ENCODE measurements at regions not wholly inside any gene's neighbourhood (a gene's known extent, or its start where the extent isn't known, plus 50 kb on each side); places are given as distances from the start of the nearest gene placed in this dataset.

- DNase-seq (ENCODE audit: extremely low spot score): no peak
- POLR2A ChIA-PET: no interaction called here
- CTCF ChIA-PET: no interaction called here
- TF ChIP-seq CTCF (IDR thresholded peaks at IDR 0.05; ENCODE audit: control extremely low read depth, extremely low read depth, low read depth, missing control alignments): no peak
Measured at GRCh38 chr5:74468421-74468820, 172.1 kb downstream of the ENC1 start.

DNA sequence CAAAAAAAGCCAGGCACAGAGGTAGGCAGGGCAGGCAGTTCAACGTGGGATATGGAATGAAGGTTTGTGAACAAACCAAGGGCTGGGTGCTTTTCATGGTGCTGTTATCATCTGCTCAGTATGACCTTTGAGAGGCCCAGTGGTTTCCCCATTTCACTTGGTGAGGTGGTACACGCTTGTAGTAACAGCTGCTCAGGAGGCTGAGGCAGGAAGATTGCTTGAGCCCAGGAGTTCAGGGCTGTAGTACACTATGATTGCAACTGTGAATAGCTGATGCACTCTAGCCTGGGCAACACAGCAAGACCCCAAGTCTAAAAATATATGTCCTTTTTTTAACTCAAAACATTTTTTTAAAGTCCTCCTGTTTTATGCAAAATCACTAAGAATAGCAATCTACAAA lies 174.8 kb downstream of the ENC1 start:
- ChIA-PET POLR2A (no interaction called here), CTCF (no interaction called here)
- DNase-seq (ENCODE audit: extremely low spot score): no peak
- TF ChIP-seq CTCF (IDR thresholded peaks at IDR 0.05; ENCODE audit: control extremely low read depth, extremely low read depth, low read depth, missing control alignments): no peak

- TF ChIP-seq CTCF (IDR thresholded peaks at IDR 0.05; ENCODE audit: control extremely low read depth, extremely low read depth, low read depth, missing control alignments): no peak
- ChIA-PET POLR2A (no interaction called here), CTCF (no interaction called here)
- no peak for DNase-seq (ENCODE audit: extremely low spot score)
Measured at GRCh38 chr5:74464512-74465209, 175.9 kb downstream of the ENC1 start.

DNA sequence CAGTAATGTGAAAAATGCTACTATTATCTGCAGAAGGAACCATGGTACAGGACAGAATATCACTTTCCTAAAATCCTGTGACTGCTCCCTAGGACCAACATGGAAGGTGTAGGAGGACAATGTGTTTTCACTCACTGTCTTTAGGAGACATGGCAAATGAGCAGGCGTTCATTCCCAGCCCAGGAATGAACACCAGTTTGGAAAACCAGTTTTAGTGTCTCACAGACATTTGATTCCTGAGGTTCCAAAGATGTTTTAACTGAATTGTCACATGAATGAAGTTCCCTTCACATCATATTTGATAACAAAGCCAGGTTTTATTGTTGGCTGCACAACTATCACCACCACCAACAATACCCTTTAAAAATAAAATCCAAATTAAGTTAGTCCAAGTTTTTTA lies 178.2 kb downstream of the ENC1 start:
- ChIA-PET POLR2A (no interaction called here), CTCF (no interaction called here)
- no peak for TF ChIP-seq CTCF (IDR thresholded peaks at IDR 0.05; ENCODE audit: control extremely low read depth, extremely low read depth, low read depth, missing control alignments)
- no peak for DNase-seq (ENCODE audit: extremely low spot score)

GRCh38 chr5:74461251-74461650 lies 179.3 kb downstream of the ENC1 start:
- DNase-seq (ENCODE audit: extremely low spot score): no peak
- CTCF ChIA-PET: no interaction called here
- POLR2A ChIA-PET: no interaction called here
- TF ChIP-seq CTCF (IDR thresholded peaks at IDR 0.05; ENCODE audit: control extremely low read depth, extremely low read depth, low read depth, missing control alignments): no peak

DNA sequence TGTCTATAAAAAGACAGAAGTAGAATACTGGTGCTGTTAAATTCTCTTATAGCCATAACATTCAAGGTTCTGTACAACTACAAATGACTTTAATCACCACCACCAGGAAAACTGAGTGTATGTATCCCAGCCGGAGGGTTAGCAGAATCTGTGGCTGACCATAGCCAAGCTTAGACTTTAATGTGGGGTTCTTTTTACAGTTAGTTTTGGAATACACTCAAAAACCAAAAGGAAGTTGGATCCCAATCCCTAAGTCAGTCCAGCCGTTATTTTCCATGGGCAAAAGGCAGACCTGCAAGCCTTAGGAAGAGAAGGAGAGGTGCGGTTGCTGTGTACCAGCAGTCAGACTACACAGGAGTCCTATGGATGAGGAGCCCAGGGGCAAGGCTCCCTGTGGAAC lies 179.8 kb downstream of the ENC1 start:
- ChIA-PET POLR2A (no interaction called here), CTCF (no interaction called here)
- no peak for DNase-seq (ENCODE audit: extremely low spot score)
- no peak for TF ChIP-seq CTCF (IDR thresholded peaks at IDR 0.05; ENCODE audit: control extremely low read depth, extremely low read depth, low read depth, missing control alignments)

GRCh38 chr5:74459984-74460383 lies 180.5 kb downstream of the ENC1 start:
- POLR2A ChIA-PET: no interaction called here
- CTCF ChIA-PET: no interaction called here
- DNase-seq (ENCODE audit: extremely low spot score): no peak
- no peak for TF ChIP-seq CTCF (IDR thresholded peaks at IDR 0.05; ENCODE audit: control extremely low read depth, extremely low read depth, low read depth, missing control alignments)

Data from GM10248 (cell line).